Choroid plexus epithelial cell (primary cell): ENCODE measurements at regions not wholly inside any gene's neighbourhood (a gene's known extent, or its start where the extent isn't known, plus 50 kb on each side); places are given as distances from the start of the nearest gene placed in this dataset.
A peak's percentile ranks its signal among the peaks of the same experiment; 100 is the strongest.

Experiments used
- DNase-seq: peaks from one replicate; pipeline ENCODE4 v3.0.0-alpha.2; 2010; ENCODE audit warnings: low read depth
- H3K4me3 ChIP-seq: 2 replicates; pipeline ENCODE4 v1.5.1; 2011; ENCODE audit warnings: low read depth, mild to moderate bottlenecking, control low read depth, low read length, moderate library complexity
- TF ChIP-seq, protein P1 (sequence below): conservative IDR thresholded peaks from 2 replicates; pipeline ENCODE4 v1.5.1; 2011; ENCODE audit warnings: low read depth, mild to moderate bottlenecking, control low read depth, inconsistent platforms, low read length, moderate library complexity

DNA sequence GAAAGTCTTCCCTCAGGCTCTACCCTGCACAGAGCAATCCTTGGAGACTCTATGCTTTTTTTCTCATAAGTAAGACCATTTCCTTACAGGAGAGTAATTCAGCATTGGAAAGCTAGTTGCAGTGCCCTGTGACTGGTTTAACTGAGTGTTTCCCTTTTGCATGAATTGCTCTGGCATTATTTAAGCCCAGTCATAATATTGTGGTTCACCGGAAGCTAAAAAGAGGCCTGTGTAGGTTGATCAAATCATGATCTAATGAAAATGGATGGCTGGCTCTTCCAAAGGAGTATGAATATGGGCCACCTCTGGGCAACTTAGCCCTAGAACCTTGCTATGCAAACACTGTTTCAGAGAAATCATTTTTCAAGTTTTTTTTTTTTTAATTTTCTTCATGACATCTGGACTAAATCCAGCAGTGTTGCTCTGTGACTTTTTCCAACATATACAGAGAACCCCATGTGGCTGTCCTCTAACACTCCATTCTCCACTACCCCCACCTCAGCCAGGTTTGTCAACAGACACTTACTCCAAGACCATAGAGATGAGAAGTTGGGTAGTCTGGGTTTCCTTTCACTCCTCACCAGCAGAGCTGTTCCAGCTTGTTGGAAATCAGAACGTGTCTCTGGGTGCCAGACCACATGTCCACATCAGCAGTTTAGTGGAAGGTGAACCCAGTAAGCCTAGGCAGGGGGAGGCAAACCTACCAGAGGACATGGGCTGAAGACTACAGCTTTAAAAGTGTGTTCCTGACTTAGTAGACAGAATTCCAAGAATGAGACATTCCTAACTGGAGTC lies 175.2 kb upstream of the SLC14A2 start:
- no peak for DNase-seq
- no peak overlapping the region for H3K4me3 ChIP-seq
- TF ChIP-seq, protein P1, sequence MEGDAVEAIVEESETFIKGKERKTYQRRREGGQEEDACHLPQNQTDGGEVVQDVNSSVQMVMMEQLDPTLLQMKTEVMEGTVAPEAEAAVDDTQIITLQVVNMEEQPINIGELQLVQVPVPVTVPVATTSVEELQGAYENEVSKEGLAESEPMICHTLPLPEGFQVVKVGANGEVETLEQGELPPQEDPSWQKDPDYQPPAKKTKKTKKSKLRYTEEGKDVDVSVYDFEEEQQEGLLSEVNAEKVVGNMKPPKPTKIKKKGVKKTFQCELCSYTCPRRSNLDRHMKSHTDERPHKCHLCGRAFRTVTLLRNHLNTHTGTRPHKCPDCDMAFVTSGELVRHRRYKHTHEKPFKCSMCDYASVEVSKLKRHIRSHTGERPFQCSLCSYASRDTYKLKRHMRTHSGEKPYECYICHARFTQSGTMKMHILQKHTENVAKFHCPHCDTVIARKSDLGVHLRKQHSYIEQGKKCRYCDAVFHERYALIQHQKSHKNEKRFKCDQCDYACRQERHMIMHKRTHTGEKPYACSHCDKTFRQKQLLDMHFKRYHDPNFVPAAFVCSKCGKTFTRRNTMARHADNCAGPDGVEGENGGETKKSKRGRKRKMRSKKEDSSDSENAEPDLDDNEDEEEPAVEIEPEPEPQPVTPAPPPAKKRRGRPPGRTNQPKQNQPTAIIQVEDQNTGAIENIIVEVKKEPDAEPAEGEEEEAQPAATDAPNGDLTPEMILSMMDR = no peak

DNA sequence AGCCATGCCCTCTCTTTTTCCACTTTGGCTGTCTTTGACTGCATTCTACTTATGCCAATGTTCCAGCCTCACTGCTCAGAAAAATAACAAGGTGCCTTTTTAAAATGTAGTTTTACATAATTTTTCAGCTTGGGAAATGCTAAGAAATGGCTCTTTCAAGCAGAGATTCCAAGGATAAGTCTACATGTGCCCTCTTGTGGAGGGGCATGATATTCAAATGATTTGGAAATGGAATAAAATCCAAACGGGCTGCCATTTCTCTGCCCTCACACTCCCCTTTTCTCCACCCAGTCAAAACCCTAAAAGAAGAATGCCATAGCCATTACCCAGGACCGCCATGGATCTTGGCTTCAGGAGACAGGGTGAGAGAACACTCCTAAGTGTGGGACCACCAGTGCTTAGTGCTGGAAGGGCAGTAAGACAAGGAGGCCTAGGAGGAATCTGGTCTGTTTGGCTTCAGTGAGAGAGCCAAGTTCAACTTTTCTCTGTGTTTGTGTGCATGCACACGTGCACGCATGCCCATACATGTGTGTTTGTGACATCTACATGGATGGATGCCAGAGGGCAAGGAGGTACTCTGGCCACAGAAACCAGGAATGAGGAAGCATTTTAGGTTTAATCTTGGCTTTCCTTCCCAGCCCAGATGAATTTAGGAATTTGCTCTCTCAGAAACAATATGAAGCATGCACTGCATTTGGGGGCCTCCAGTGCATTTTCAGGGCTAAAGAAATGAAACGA lies 174.0 kb upstream of the SLC14A2 start:
- TF ChIP-seq, protein P1 = peak; percentile 41
- H3K4me3 ChIP-seq = no peak overlapping the region
- peak; percentile 18 for DNase-seq

- TF ChIP-seq, protein P1 = no peak
- DNase-seq = no peak
- no peak overlapping the region for H3K4me3 ChIP-seq
These were observed 171.2 kb upstream of the SLC14A2 start for GRCh38 chr18:45444040-45444439.

- H3K4me3 ChIP-seq = no peak overlapping the region
- TF ChIP-seq, protein P1 = no peak
- no peak for DNase-seq
These were observed 167.7 kb upstream of the SLC14A2 start for GRCh38 chr18:45447355-45448265.

GRCh38 chr18:45448871-45449270 lies 166.4 kb upstream of the SLC14A2 start:
- TF ChIP-seq, protein P1 = no peak
- no peak overlapping the region for H3K4me3 ChIP-seq
- no peak for DNase-seq

DNA sequence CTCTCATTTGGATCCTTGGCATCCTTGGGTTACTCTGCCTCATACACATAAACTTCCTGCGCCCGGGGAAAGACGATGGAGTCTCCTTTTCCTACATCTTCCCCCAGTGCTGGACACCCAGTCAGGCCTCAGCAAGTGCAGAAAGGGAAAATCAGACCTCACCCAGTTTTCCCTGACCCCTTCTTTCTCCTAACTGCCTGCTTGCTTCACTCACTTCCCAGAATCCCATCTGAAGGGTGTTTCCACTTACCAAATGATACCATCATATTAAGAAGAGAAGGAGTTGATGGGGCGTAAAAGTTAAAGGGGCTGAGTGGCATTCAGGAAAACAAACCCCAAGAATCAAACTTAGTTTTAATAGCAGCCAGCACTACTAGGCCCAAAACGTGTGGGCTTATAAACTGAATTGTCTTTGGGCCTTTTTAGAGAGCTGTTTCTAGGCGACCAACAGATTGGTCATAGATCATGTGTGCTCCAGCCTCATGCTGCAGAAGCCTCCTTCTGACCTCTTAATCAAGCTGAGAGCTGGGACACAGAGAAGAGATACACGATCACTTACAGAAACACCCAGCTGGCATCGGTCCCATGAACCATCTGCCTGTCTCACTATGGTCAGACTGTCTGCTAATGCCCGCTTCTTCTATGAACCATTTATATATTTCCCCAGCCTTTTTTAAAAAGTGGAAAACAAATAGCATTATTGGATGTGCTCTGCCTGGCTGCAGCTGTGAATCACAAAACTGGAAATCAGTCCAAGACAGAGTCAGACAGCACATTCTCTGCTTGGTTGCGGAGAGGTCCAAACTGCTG lies 165.7 kb upstream of the SLC14A2 start:
- DNase-seq = peak; percentile 45
- TF ChIP-seq, protein P1 = no peak
- no peak overlapping the region for H3K4me3 ChIP-seq
